AG08396 (cell line): ENCODE measurements at regions not wholly inside any gene's neighbourhood (a gene's known extent, or its start where the extent isn't known, plus 50 kb on each side); places are given as distances from the start of the nearest gene placed in this dataset.
"Not testable (repeated sequence)": the region's sequence is repeated elsewhere in the genome, so short reads cannot be mapped to it uniquely, and the experiment has no call there.

ENCODE experiments used
- DNase-seq: peaks from one replicate; pipeline ENCODE4 v3.0.0; 2012; ENCODE audit warnings: low spot score, mixed read lengths

DNA sequence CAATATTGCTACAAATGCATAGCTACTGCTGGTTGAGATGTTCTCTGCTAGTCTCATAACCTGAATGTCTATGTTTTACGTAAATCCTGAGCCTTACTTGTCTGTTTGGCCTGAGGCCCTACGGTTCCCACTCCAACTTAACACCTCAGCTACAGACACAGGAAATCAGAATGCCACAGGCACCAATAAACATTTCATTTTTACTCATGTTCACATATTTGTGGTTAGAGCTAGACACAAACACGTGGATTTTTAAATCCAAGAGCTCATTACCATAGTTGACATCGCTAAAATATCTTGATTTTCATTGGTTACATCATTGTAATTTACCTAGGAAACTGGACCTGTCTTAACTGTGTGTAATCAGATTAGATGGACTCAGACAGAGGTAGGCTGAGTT is 263.8 kb upstream of the CDH19 start:
- no peak for DNase-seq

DNA sequence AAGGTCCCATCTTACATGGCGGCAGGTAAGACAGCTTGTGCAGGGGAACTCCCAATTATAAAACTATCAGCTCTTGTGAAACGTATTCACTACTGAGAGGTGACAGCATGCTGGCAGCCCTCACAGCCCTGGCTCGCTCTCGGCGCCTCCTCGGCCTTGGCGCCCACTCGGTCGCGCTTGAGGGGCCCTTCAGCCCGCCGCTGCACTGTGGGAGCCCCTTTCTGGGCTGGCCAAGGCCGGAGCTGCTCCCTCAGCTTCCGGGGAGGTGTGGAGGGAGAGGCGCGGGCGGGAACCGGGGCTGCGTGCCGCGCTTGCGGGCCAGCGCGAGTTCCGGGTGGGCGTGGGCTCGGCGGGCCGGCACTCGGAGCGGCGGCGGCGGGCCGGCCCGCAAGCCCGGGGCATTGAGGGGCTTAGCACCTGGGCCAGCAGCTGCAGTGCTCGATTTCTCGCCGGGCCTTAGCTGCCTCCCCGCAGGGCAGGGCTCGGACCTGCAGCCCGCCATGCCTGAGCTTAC is 262.6 kb upstream of the CDH19 start:
- DNase-seq, result not testable (repeated sequence)

DNA sequence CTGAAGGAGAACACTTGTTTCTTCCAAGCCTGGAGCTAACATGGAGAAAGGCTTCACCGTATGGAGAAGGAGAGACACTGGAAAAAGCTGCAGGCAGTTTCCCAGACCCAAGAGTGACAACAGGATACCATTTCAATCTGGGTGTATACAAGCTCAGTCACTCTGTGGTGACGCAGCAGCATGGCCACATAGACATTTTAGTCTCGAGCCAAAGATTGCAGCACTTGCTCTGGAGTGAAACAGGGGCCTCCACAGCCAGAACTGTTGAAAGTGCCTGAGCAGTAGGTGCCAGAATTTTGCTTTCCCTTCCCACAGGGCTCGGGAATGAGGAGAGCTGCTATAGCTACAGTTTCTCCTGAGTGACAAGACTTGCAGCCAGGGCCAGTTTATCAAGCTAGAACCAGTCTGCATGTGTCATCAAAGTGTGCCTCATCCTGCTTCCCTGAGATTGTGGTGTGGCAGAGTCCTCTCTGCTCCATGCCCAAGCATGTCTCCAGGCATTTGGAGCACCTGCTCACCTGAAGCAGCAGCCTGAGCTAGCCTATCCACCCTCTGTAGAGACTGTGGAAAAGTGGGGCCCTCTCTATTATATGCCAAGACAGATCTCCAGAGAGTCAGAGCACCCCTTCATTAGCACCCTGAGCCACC is 234.6 kb upstream of the CDH19 start:
- no peak for DNase-seq

DNA sequence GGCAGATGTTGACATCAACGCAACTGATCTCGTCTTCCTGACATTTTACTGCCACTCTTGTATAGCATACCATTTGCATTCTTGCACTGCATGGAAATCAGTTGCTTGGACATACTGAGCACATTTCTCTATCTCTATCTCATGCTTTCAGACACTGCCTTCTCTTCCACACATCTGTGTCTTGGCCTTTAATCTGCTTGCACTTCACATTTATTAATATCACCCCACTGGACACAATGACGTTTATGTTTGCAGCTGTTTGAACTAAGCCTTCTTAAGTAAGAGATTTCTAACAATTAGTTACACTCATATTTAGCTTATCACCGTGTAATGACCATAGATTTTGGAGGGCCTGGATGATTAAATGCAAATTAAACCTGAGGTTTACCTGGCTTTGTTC is 229.8 kb upstream of the CDH19 start:
- DNase-seq, result no peak

DNA sequence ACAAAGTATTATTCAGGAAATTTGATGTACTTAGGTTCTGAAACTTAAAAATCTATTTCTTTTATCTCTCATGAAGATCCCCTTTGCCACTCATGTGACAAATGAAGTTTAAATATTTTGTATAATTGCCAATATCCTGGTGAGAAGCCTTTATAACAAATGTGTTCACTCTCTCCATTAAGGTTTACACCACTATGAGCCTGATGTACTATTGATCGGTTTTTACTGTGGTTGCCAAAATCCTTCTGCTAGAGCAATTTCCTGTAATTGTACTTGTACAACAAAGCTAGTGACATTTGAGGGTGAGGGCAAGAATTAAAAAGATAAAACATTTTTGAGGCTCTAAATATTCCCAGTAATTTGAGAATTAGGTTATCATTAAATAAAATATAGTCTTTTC is 222.3 kb upstream of the CDH19 start:
- DNase-seq, result no peak

DNA sequence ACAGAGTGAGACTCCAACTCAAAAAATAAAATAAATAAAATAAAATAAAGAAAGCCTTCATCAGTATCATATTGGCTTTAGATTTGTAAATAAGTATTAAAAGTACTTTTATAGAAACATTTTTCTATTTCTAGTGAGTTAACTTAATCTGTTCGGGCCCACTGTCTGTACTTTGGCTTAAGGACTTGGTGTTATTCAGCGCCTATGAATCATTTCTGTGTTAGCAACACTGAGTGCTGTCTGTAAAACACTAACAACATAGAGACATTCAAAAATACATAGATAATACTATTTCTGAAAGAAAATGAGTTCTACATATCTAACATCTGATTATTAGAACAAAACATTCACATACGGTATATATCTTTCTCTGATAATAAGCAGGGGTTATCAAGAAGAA is 221.5 kb upstream of the CDH19 start:
- DNase-seq, result no peak

DNA sequence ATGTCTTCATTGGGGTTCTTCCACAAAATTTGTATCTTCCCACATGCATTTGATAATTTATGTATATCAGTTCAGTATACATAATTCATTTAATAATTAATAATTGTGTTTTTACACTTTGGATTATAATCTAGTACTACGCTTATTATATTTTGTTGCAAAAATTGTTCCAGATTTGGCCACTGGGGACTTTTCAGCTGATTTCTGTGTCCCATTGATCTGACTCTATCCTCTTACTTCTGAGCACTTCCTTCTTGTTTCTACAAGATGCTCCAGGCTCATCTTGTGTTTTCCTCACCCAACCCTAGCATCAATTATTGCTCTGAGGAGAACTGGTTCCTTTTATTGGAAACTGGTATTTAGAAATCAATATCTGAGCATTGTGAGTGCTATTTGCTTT is 215.3 kb upstream of the CDH19 start:
- DNase-seq, result no peak

DNA sequence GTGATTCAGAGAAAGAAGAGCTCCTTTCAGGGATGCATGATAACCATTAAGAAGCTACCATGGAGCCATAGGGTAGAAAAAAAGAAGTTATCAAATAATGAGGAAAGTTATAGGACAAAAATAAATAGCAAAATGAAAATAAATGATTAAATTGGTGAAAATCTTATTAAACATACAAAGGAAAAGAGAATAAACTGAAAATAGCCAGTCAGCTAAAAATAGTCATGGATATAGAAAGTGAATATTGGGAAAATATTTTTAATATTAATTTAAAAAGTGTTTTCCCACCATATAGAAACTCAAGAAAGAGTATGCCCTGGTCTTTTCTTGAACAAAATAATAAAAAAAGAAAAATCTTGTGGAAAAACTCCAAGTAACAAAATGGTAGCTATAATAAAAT is 209.2 kb upstream of the CDH19 start:
- DNase-seq, result no peak

DNA sequence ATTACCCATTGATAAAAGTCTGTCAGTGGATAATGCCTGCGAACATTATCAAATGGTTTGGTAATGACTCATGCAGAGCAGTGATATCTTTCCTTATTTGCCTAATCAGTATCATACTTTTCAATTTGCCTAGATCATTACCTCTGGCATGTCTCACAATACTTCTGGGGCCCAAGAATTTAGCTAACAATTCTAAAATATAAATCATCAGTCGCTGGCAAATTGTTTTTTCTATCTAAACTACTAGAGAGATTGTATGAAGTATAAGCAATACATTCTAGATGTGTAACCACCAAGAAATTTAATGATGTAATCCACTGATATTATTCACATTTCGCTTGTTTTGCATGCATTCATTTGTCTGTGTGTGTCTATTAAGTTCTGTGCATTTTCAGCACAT is 191.2 kb upstream of the CDH19 start:
- DNase-seq, result no peak

DNA sequence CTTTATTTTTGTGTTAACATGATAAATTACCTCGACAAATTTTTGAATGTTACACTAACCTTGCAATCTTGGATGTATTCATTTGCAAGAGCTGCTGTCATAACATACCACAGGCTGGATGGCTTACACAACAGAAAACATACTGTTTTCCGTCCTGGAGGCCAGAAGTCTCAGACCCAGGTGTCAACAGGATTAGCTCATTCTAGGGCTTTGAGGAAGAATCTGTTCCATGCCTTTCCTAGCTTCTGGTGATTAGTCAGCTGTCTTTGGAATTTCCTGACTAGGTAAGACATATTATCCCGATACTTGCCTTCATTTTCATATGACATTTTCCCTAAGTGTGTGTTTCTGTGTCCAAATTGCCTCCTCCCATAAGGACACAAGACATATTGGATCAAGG is 188.6 kb upstream of the CDH19 start:
- DNase-seq, result no peak

DNA sequence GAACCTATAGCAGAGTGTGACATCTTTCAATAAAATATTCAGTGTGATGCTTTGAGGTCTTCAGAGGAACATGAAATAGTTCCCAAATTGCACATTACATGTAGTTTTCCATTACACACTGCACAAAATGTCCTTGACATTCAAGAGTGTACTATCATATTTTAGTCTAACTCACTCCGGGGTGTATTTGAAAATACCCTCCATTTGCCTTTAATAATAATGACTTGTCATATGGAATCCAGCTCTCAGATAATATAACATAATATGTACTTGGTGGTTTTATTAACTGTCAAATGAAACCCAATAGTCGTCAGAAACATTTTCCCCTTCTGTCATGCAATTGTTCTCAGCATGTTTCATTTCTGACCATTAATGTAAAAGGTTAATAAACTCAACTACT is 176.7 kb upstream of the CDH19 start:
- no peak for DNase-seq

DNA sequence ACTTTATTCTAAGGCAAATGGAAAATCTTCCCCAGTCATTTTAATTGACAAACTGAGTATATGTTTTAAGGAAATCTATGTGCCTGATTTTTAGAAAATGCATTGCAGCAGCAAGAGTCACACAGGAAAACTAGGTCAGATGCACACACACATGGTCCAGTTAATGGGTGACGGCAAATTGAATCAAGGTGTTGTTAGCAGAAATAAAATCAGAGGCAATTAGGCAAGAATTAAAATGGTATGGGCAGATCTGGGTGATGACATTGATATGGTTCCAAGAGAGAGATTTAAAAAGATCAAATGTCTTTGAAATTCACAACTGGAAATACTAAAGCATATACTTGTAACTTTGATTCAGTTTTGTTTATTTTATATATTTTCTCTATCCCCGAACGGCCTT is 174.2 kb upstream of the CDH19 start:
- DNase-seq, result no peak

DNA sequence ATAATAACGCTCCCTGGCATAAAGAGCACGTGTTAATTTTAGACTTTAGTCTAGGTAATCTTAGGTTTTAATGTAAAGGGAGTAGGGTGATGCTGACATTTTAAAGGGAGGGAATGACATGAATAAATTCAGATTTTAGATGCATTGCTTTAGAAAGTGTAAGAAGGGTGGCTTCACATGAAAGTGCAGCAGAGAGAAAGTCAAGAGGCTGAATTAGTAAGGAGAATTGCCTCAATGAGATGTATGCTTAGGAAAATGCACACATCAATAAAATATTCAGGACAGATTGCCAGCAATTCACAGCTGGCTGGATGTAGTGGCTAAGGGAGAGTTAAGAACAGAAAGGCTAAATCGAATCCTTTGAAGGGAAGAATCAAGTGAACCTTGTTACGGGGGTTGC is 165.5 kb upstream of the CDH19 start:
- DNase-seq, result no peak

DNA sequence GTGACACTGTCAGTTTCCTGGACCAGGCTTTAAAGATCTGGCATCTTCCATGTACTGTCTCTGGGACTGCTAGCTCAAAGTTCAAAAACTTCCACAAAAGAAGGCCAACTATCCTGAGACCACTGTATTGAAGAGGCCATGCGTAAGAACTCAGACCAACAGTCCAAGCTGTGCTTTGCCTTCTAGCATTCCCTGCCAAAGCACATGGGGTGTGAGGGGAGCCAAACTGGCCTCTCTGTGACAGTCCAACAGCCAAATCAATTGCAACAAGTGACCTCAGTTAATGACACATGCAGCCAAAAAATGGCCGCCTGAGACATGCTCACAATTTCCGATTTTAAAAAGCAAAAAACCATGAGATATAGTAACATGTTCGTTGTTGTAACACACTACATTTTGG is 160.3 kb upstream of the CDH19 start:
- no peak for DNase-seq

DNA sequence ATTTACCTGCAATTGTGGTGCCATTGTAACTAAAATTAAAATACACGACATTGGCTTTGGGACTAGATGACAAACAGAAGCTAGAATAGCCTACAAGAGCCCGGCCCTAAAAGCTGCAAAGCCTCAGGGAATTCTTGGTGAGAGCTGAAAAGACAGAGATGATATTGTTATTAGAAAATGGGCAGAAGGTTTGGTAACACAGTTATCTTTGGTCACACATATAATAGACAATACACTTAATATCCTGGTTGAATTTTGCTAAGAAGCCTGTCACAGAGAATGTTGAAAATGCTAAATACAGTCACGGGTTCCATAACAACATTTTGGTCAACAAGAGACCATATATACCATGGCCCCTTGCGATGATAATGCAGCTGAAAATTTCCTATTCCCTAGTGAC is 157.3 kb upstream of the CDH19 start:
- DNase-seq, result no peak

DNA sequence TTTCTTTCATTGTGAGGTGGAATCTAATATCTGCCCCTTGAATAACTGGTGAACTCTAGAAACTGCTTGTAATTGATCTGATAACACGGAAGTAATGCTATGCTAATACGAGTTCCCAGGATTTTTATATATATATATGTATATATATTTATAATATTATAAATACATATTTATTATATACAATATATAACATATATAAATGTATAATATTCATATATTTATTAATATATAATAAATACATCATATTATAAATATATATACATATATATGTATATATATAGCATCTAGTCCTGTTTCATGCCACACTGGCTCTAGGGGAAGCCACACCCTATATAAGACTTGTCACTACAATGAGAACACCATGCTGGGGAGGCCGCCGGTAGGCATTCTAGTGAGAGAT is 156.7 kb upstream of the CDH19 start:
- no peak for DNase-seq

DNA sequence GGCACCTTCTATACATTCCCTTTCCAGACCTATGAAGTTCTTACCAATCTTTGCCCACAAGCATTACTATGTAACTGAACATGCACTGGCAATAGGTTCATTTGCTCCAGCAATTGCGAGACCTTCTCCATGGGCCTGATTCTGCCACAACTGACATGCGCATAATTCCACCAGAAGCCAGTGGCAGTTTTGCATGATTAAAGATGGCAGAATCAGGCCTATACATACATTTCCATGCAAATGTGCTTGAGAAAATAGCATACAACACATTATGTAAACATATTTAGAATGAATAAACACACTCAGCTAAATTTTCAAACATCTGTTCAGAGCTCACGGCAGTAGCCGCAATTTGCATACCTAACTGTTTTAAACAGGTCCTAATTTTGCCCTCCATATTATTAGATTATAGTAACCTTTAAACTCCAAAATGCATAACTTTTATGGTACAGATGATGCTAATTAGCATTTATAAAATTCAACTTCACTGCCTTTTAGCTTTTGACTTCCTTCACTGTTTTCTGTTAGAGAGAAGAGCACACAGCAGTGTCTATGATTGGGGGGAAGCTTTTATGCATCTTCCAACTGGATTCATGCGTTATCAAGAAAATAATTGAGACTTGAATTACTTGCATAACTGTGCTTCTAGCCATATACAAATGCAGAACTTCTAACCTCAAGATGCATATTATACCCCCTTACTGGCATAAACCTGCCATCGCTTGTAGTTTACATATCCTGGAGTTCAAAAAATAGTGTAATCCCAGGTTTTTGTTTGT is 155.3 kb upstream of the CDH19 start:
- DNase-seq, result no peak

DNA sequence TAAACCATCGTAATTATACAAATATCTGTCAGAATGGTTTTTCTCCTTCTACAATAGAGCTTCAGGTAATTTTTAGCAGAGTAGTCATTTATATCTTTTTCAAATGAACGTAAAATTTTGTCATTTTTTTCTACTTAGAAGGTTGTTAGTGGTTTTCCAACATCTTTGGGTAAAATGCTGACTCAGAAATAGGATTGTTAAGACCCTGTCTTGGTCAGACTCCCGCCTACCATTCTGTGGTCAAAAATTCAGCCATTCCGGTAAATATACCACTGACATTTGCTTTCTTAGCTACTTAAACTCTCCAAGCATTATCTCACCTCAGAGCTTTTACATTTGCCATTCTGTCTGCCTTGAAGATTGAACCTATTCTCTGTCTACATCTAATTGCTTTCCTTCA is 154.1 kb upstream of the CDH19 start:
- DNase-seq, result no peak

DNA sequence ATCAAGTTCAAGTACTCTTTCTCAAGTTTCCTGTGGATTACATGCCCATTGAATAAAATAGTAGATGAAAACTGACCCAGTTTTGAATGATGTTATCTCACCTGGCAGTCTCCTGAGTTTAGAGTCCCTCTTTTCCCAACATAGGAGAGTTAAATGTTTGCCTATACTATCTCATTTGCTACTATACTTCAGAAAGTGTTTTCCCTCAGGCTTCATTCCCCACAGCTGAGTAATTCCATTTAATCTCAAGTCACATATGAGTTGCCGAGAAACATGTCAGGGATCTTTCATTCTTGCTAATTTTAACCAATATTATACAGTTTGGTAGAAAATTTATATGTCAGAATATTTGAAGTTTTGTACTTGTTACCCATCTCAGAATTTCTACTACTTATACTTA is 150.4 kb upstream of the CDH19 start:
- DNase-seq, result no peak

DNA sequence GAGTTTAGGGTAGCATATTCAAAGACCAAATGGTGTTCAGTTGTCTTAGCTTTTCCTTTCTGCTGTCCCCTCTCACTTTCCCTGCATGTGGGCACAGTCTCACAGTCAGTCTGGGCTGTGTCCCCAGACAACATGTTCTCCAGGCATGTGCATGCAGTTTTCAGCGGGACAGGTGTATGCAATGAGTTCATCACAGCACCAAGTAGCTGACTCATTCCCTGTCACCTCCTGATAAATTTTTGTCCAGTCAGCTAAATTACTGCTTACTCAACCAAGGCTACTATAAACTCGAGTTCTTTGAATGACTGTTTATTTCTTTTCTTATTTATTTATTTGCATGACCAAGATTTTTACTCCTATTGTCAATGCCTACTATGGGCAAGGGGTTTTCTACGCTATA is 148.8 kb upstream of the CDH19 start:
- no peak for DNase-seq

DNA sequence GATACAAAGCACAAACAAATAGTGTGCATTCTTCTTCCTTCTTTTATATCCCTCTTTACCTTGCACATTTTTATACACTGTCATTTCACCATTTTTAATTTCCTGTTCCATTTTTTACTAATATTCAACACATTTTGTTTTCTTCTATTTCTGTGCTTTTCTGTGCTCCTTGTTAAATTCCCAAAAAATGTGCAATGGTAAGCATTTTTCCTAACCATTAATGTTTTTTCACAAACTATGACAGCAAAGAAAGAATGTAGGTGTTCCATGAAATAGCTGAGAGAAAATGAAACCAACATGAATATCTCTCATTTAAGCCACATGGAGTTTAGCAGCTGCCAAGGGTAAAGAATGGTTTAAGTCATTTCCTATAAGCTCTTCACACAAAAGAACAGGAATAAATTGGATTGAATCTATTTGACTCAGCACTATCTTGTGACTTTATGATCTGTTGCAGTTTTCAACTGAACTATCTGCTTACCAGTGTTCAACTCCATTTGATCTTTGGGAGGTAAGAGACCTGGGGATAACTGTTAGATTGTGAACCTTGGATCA is 145.7 kb upstream of the CDH19 start:
- DNase-seq, result no peak

DNA sequence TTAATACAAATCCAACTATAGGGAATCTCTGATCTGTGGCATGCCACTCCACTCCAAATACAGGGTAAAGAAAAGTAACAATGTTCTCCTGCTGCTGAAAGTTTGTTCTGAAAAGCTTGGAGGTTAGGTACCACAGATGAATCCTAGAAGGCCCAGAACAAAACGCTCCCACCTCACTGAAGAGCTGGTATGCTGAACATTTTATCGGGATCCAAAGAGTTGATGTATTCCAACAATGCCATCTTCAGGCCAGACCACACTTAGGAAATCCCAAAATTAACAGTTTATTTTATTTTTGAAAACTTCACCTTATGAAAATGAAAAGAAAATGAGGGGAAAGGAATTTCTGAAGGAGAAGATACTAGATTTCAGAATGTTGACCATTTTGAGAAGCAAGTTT is 145.1 kb upstream of the CDH19 start:
- DNase-seq, result no peak

DNA sequence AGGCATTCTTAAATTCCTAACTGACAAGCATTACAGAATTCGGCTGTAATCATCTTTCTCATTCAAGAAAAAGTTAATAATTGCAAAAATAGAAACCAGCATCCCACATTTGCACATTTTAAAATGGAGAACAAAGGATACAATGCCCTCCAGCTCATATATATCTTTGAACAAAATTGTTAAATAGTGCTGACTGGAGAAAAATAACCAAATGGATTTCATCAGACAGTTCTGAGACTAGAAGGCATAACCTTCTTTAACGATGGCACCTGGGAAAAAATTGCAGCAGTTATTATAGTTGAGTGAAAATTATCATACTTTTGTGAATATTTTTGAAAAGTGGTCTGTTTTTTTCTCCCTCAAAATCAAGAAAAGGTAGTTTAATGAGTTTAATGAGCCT is 138.9 kb upstream of the CDH19 start:
- no peak for DNase-seq

DNA sequence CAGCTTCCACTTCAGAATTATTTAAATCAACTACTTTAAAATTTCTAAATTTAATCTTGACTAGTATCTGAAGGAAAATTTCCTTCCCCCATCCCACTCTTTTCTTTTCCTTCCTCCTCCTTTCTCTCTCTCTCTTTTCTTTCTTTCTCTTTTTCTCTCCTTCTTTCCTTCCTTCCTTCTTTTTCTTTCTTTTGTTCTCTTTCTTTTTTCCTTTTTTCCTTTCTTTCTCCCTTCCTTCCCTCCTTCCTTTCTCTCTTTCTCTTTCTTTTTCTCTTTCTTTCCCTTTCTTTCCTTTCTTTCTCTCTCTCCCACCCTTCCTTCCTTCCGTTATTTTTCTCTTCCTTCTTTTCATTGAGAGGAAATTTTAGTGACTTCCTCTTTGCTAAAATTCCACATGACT is 132.0 kb upstream of the CDH19 start:
- DNase-seq, result no peak
